ENCODE measurements at regions not wholly inside any gene's neighbourhood (a gene's known extent, or its start where the extent isn't known, plus 50 kb on each side); places are given as distances from the start of the nearest gene placed in this dataset.

GRCh38 chr6:135633573-135633972 is 136.0 kb upstream of the AHI1 start:
- H3K27ac ChIP-seq: no peak overlapping the region
- TF ChIP-seq CTCF (IDR thresholded peaks at IDR 0.05): no peak

GRCh38 chr6:135637701-135638100 is 140.2 kb upstream of the AHI1 start:
- Histone ChIP-seq H3K36me3 (no peaks in the 10 kb centered on the region), H3K4me3 (no peak overlapping the region), H3K9me3 (no peaks in the 10 kb centered on the region), H3K4me1 (no peaks in the 10 kb centered on the region), H3K27ac (no peak overlapping the region), H3K27me3 (no peaks in the 10 kb centered on the region)
- TF ChIP-seq CTCF (IDR thresholded peaks at IDR 0.05): no peak
- no peak for ATAC-seq
- intact Hi-C loops (cut with DNase I): no loop called here
- no peak for DNase-seq

More at GRCh38 chr6:135633573-135633972, 136.0 kb upstream of the AHI1 start:
- ATAC-seq (no peak), DNase-seq (no peak)
- no peak overlapping the region for H3K4me3 ChIP-seq
- no peaks in the 10 kb centered on the region for H3K4me1 ChIP-seq
- no peaks in the 10 kb centered on the region for H3K36me3 ChIP-seq
- no peaks in the 10 kb centered on the region for H3K9me3 ChIP-seq
- no peaks in the 10 kb centered on the region for H3K27me3 ChIP-seq
- intact Hi-C loops (cut with DNase I): no loop called here

- ATAC-seq (no peak), DNase-seq (no peak)
- TF ChIP-seq CTCF (IDR thresholded peaks at IDR 0.05): no peak
- H3K27ac ChIP-seq: no peak overlapping the region
- H3K27me3 ChIP-seq: no peaks in the 10 kb centered on the region
- intact Hi-C loops (cut with DNase I): no loop called here
- no peaks in the 10 kb centered on the region for H3K9me3 ChIP-seq
- H3K4me3 ChIP-seq: no peak overlapping the region
- no peaks in the 10 kb centered on the region for H3K4me1 ChIP-seq
- H3K36me3 ChIP-seq: no peaks in the 10 kb centered on the region
Observed at GRCh38 chr6:135638108-135638507, 140.6 kb upstream of the AHI1 start.

- H3K27me3 ChIP-seq: no peaks in the 10 kb centered on the region
- no peak overlapping the region for H3K27ac ChIP-seq
- no peaks in the 10 kb centered on the region for H3K9me3 ChIP-seq
- TF ChIP-seq CTCF (IDR thresholded peaks at IDR 0.05): no peak
- intact Hi-C loops (cut with DNase I): no loop called here
- DNase-seq: no peak
- H3K4me3 ChIP-seq: no peak overlapping the region
- H3K36me3 ChIP-seq: no peaks in the 10 kb centered on the region
- no peak for ATAC-seq
- no peaks in the 10 kb centered on the region for H3K4me1 ChIP-seq
Observed at GRCh38 chr6:135640048-135640447, 142.5 kb upstream of the AHI1 start.

- no peak overlapping the region for H3K27ac ChIP-seq
- H3K36me3 ChIP-seq: no peaks in the 10 kb centered on the region
- no peaks in the 10 kb centered on the region for H3K4me1 ChIP-seq
- TF ChIP-seq CTCF (IDR thresholded peaks at IDR 0.05): no peak
- no peak for DNase-seq
- H3K4me3 ChIP-seq: no peak overlapping the region
- no peaks in the 10 kb centered on the region for H3K9me3 ChIP-seq
- no peaks in the 10 kb centered on the region for H3K27me3 ChIP-seq
- ATAC-seq: no peak
- intact Hi-C loops (cut with DNase I): no loop called here
Observed at GRCh38 chr6:135640449-135641111, 143.0 kb upstream of the AHI1 start.

GRCh38 chr6:135642912-135643311 is 145.4 kb upstream of the AHI1 start:
- Histone ChIP-seq H3K9me3 (no peaks in the 10 kb centered on the region), H3K36me3 (no peaks in the 10 kb centered on the region), H3K4me3 (no peak overlapping the region), H3K27me3 (no peaks in the 10 kb centered on the region), H3K4me1 (no peaks in the 10 kb centered on the region), H3K27ac (no peak overlapping the region)
- DNase-seq (no peak), ATAC-seq (no peak)
- TF ChIP-seq CTCF (IDR thresholded peaks at IDR 0.05): no peak
- intact Hi-C loops (cut with DNase I): no loop called here

All from upper lobe of right lung (tissue), 1 donor.